ENCODE measurements at regions not wholly inside any gene's neighbourhood (a gene's known extent, or its start where the extent isn't known, plus 50 kb on each side); places are given as distances from the start of the nearest gene placed in this dataset.

- no peaks in the 10 kb centered on the region for H3K9me3 ChIP-seq
- no peak overlapping the region for H3K4me3 ChIP-seq
- H3K36me3 ChIP-seq: no peaks in the 10 kb centered on the region
- WGBS: 0% methylated on average over 1 of the region's 1 CpG
- no peak for DNase-seq (ENCODE audit: low spot score in 2 of 2)
- H3K4me1 ChIP-seq: no peaks in the 10 kb centered on the region
- H3K27ac ChIP-seq: no peak overlapping the region
- H3K27me3 ChIP-seq: no peaks in the 10 kb centered on the region
- no peak for TF ChIP-seq CTCF (IDR thresholded peaks at IDR 0.05)
- TF ChIP-seq EP300 (IDR thresholded peaks at IDR 0.05): no peak
- no peak for TF ChIP-seq POLR2A (IDR thresholded peaks at IDR 0.05)
- no peak for TF ChIP-seq POLR2AphosphoS5 (IDR thresholded peaks at IDR 0.05)
These were observed 177.0 kb upstream of the ZBTB20 start for GRCh38 chr3:115324056-115324455.

- no peaks in the 10 kb centered on the region for H3K36me3 ChIP-seq
- no peak for DNase-seq (ENCODE audit: low spot score in 2 of 2)
- WGBS: 8% methylated on average over 2 of the region's 2 CpGs
- H3K4me1 ChIP-seq: no peaks in the 10 kb centered on the region
- H3K4me3 ChIP-seq: no peak overlapping the region
- H3K27me3 ChIP-seq: no peaks in the 10 kb centered on the region
- TF ChIP-seq CTCF (IDR thresholded peaks at IDR 0.05) (no peak), POLR2A (IDR thresholded peaks at IDR 0.05) (no peak), EP300 (IDR thresholded peaks at IDR 0.05) (no peak), POLR2AphosphoS5 (IDR thresholded peaks at IDR 0.05) (no peak)
- H3K27ac ChIP-seq: no peak overlapping the region
- no peaks in the 10 kb centered on the region for H3K9me3 ChIP-seq
These were observed 178.5 kb upstream of the ZBTB20 start for GRCh38 chr3:115325539-115325938.

DNA sequence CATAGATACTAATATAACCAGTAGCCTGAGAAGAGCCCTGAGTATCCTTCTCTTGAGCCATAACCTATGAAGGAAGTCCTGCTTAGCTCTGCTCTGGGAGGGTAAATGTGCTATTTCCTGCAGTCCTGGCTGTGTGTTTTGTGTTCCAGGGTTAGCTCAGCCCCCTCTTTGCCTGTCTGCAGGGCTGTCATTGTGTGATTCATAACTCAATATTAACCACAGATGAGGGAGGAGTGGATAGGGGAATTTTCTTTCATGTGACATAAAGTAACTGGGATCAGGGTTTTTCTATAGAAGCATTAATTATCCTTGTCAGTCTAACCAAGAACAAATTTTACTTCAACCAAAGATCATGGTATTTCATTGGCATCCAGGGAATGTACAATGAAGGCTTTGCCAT lies 183.3 kb upstream of the ZBTB20 start:
- Histone ChIP-seq H3K9me3 (no peaks in the 10 kb centered on the region), H3K4me3 (no peak overlapping the region)

GRCh38 chr3:115332998-115333397 lies 185.9 kb upstream of the ZBTB20 start:
- Histone ChIP-seq H3K4me1 (no peaks in the 10 kb centered on the region), H3K36me3 (no peaks in the 10 kb centered on the region), H3K4me3 (no peak overlapping the region), H3K27ac (no peak overlapping the region), H3K27me3 (no peaks in the 10 kb centered on the region), H3K9me3 (no peaks in the 10 kb centered on the region)
- TF ChIP-seq POLR2A (IDR thresholded peaks at IDR 0.05): no peak
- no peak for TF ChIP-seq CTCF (IDR thresholded peaks at IDR 0.05)
- TF ChIP-seq POLR2AphosphoS5 (IDR thresholded peaks at IDR 0.05): no peak
- no peak for TF ChIP-seq EP300 (IDR thresholded peaks at IDR 0.05)
- 64% methylated on average over 2 of the region's 2 CpGs for WGBS
- DNase-seq (ENCODE audit: low spot score in 2 of 2): no peak

More for the DNA sequence above, 183.3 kb upstream of the ZBTB20 start:
- Histone ChIP-seq H3K36me3 (no peaks in the 10 kb centered on the region), H3K4me1 (no peaks in the 10 kb centered on the region), H3K27me3 (no peaks in the 10 kb centered on the region), H3K27ac (no peak overlapping the region)
- no peak for TF ChIP-seq POLR2AphosphoS5 (IDR thresholded peaks at IDR 0.05)
- TF ChIP-seq CTCF (IDR thresholded peaks at IDR 0.05): no peak
- no peak for TF ChIP-seq POLR2A (IDR thresholded peaks at IDR 0.05)
- TF ChIP-seq EP300 (IDR thresholded peaks at IDR 0.05): no peak
- no peak for DNase-seq (ENCODE audit: low spot score in 2 of 2)

DNA sequence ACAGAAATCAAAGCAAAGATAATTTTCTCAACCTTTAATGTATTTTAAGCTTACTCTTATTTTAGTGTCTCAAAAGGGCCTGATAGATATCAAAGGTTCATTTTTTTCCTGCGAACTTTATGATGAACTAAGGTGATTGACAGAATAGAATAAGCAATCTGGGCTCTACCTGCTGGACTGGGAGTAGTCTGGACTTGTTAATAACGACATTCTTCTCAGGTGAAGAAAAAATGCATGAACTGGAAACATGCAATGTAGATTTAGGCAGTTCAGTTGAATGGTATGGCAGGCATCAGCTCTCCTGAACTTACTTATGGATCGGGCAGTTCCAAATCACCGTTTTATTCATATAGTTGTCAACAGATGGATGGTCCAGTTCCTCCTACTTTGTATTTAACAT lies 189.7 kb upstream of the ZBTB20 start:
- TF ChIP-seq CTCF (IDR thresholded peaks at IDR 0.05): no peak
- WGBS: 56% methylated on average over 4 of the region's 4 CpGs

More for the DNA sequence above, 189.7 kb upstream of the ZBTB20 start:
- no peaks in the 10 kb centered on the region for H3K9me3 ChIP-seq
- H3K4me1 ChIP-seq: no peaks in the 10 kb centered on the region
- H3K36me3 ChIP-seq: no peaks in the 10 kb centered on the region
- H3K27me3 ChIP-seq: no peaks in the 10 kb centered on the region
- no peak for DNase-seq (ENCODE audit: low spot score in 2 of 2)
- H3K4me3 ChIP-seq: no peak overlapping the region
- no peak overlapping the region for H3K27ac ChIP-seq

Data from suprapubic skin (tissue), 4 donors.